ENCODE measurements at regions not wholly inside any gene's neighbourhood (a gene's known extent, or its start where the extent isn't known, plus 50 kb on each side); places are given as distances from the start of the nearest gene placed in this dataset.

- no peak for TF ChIP-seq USF2 (IDR thresholded peaks at IDR 0.05; ENCODE audit: low read depth, low read length)
These were observed 146.6 kb upstream of the NCK2 start (continued) for GRCh38 chr2:105597806-105598803.

GRCh38 chr2:105597011-105597805 lies 147.5 kb upstream of the NCK2 start:
- ChIA-PET CTCF (no interaction called here), POLR2A (ENCODE audit: unreplicated experiment) (no interaction called here)
- Histone ChIP-seq H2AK5ac (ENCODE audit: low read depth, low read length) (no peak overlapping the region), H4K5ac (ENCODE audit: low read depth, low read length) (no peak overlapping the region), H3K4ac (ENCODE audit: low read depth, low read length) (no peak overlapping the region), H2BK5ac (ENCODE audit: low read depth, low read length, poor library complexity, severe bottlenecking) (no peak overlapping the region), H4K91ac (ENCODE audit: insufficient read depth, low read depth, low read length) (no peak overlapping the region), H2BK20ac (ENCODE audit: low read depth, low read length) (no peak overlapping the region), H4K20me1 (ENCODE audit: insufficient read depth, low read length) (no peaks in the 10 kb centered on the region), H3K14ac (replicated peaks; ENCODE audit: low read depth, low read length) (no peak overlapping the region), H3K79me1 (ENCODE audit: low read depth in 1 of 2, low read length in 2 of 2) (no peaks in the 10 kb centered on the region), H3K23ac (ENCODE audit: low read depth, low read length) (no peak overlapping the region), H3K56ac (ENCODE audit: extremely low read depth, insufficient read depth, low read length) (no peak overlapping the region), H3K27ac (ENCODE audit: insufficient read depth, low read length) (no peak overlapping the region), H2AFZ (replicated peaks; ENCODE audit: low read length, poor library complexity) (no peak overlapping the region), H3K9me3 (ENCODE audit: control insufficient read depth, insufficient read depth, low read length) (no peaks in the 10 kb centered on the region), H3K18ac (ENCODE audit: low read depth, low read length) (no peak overlapping the region), H3K36me3 (ENCODE audit: control insufficient read depth, insufficient read depth, low read length) (no peaks in the 10 kb centered on the region), H3K9ac (ENCODE audit: low read depth, low read length) (no peak overlapping the region), H4K8ac (ENCODE audit: low read depth in 2 of 2, low read length in 2 of 2) (no peak overlapping the region), H3K4me3 (ENCODE audit: insufficient read depth, low read depth, low read length) (no peak overlapping the region), H2BK15ac (ENCODE audit: low read depth, low read length) (no peak overlapping the region), H3K4me1 (ENCODE audit: control insufficient read depth, insufficient read depth, low read length) (no peaks in the 10 kb centered on the region), H2AK9ac (replicated peaks; ENCODE audit: low read depth, low read length, poor library complexity) (no peak overlapping the region), H2BK120ac (ENCODE audit: low read depth, low read length) (no peak overlapping the region), H3K9me1 (ENCODE audit: insufficient read depth, low read length) (no peaks in the 10 kb centered on the region), H3K4me2 (ENCODE audit: low read depth, low read length) (no peak overlapping the region), H3K27me3 (ENCODE audit: control insufficient read depth, insufficient read depth, low read length) (peaks cover 15% of the 10 kb centered on the region)
- in situ Hi-C loops (cut with MboI; ENCODE audit: low sequenced_read_pairs), result no loop called here
- 67% methylated on average over 3 of the region's 15 CpGs; no CpG with 5 or more reads in 1 of the 2 experiments for WGBS, 2 experiments (ENCODE audit: extremely low coverage in 2 of 2, insufficient read length in 1 of 2)
- ATAC-seq (ENCODE audit: low read depth) (no peak), DNase-seq (no peak)
- BruUV-seq (replicated peaks), result no TSS peak
- intact Hi-C loops (cut with micrococcal nuclease), result no loop called here
- dilution Hi-C loops (cut with HindIII; ENCODE audit: low sequenced_read_pairs, unreplicated experiment), result no loop called here
- no peak for TF ChIP-seq USF2 (IDR thresholded peaks at IDR 0.05; ENCODE audit: low read depth, low read length)
- TF ChIP-seq FOS (IDR thresholded peaks at IDR 0.05; ENCODE audit: low read depth, low read length), result no peak
- no peak for TF ChIP-seq NFE2L2 (IDR thresholded peaks at IDR 0.05; ENCODE audit: low read depth, low read length)
- no peak for TF ChIP-seq RFX5 (IDR thresholded peaks at IDR 0.05; ENCODE audit: low read depth, low read length)
- TF ChIP-seq ELK1 (IDR thresholded peaks at IDR 0.05; ENCODE audit: borderline replicate concordance, low read depth, low read length), result no peak
- no peak for TF ChIP-seq RAD21 (IDR thresholded peaks at IDR 0.05; ENCODE audit: low read length)
- TF ChIP-seq CEBPB (IDR thresholded peaks at IDR 0.05; ENCODE audit: low read depth, low read length), result no peak
- no peak for TF ChIP-seq SMC3 (IDR thresholded peaks at IDR 0.05; ENCODE audit: low read depth, low read length)
- no peak for TF ChIP-seq MAZ (IDR thresholded peaks at IDR 0.05; ENCODE audit: borderline replicate concordance, low read depth, low read length)
- TF ChIP-seq POLR2A (IDR thresholded peaks at IDR 0.05; ENCODE audit: low read depth, low read length), result no peak
- no peak for TF ChIP-seq MAFK (IDR thresholded peaks at IDR 0.05; ENCODE audit: low read depth, low read length)
- no peak for TF ChIP-seq BHLHE40 (IDR thresholded peaks at IDR 0.05; ENCODE audit: low read depth, low read length)
